HCT116 (cell line): ENCODE measurements at regions not wholly inside any gene's neighbourhood (a gene's known extent, or its start where the extent isn't known, plus 50 kb on each side); places are given as distances from the start of the nearest gene placed in this dataset.

Experiments used
- ATAC-seq: fragments of 200-7000 bp; cut with Tn5 transposase; 2 replicates; pipeline ENCODE4 v1.9.1; 2020; ENCODE audit warnings: mild to moderate bottlenecking, moderate library complexity
- BruUV-seq: library from RNA; stranded (reverse); fragments of 400-500 nt; replicated peaks from 2 replicates; lab custom pipeline; 2021; lab: Mats Ljungman, UMichigan
- CTCF ChIA-PET: fragments of 300-600 bp; sonication (Branson Sonifier 250); formaldehyde crosslinking; loops from one replicate; lab custom pipeline; 2021; ENCODE audit warnings: antibody characterized with exemption; lab: Charles Lee
- POLR2A ChIA-PET: fragments of 300-600, 350-600 bp; sonication (Branson Sonifier 250); formaldehyde crosslinking; loops from one replicate; lab custom pipeline; 2021; ENCODE audit warnings: antibody characterized with exemption; lab: Charles Lee
- RAD21 ChIA-PET, 2 experiments: fragments of 300-600 bp; sonication (Branson Sonifier 250); formaldehyde crosslinking; loops; one replicate each; lab custom pipeline; 2023; ENCODE audit warnings: low total read pairs in 2 of 2; ENCODE audit not compliant: uncharacterized antibody in 2 of 2, unreplicated experiment in 2 of 2, low non-redundant PET in 1 of 2; lab: Charles Lee
- DNase-seq: peaks from one replicate; pipeline ENCODE4 v3.0.0-alpha.2; 2010; ENCODE audit warnings: low read depth, low spot score
- H2AFZ ChIP-seq: fragments of 200-600 bp; shearing (Covaris generic), sonication (generic); 2 replicates; pipeline ENCODE4 v1.6.1; 2017; ENCODE audit warnings: low read depth, mixed run types, mixed read lengths, antibody characterized with exemption, low read length; ENCODE audit not compliant: poor library complexity, severe bottlenecking
- H3K27ac ChIP-seq: 2 replicates; pipeline ENCODE4 v1.5.1; 2012; ENCODE audit warnings: low read depth, low read length
- H3K27me3 ChIP-seq: fragments of 200-600 bp; sonication (generic); 2 replicates; pipeline ENCODE4 v1.6.1; 2016; ENCODE audit warnings: mixed run types, low read length, mixed read lengths; ENCODE audit not compliant: insufficient read depth
- H3K36me3 ChIP-seq, 2 experiments: fragments of 200-500 bp in 1 of 2; fragments of 200-600 bp in 1 of 2; sonication (Bioruptor generic) in 1 of 2; sonication (generic) in 1 of 2; 2 replicates each; pipeline versions ENCODE4 v1.5.1 to v1.6.1; 2014 to 2016; ENCODE audit warnings: low read length in 2 of 2, inconsistent platforms in 1 of 2, mixed read lengths in 1 of 2, mixed run types in 1 of 2; ENCODE audit not compliant: insufficient read depth in 2 of 2, control insufficient read depth in 1 of 2
- H3K4me1 ChIP-seq, 2 experiments: fragments of 200-600 bp in 1 of 2; sonication (generic) in 1 of 2; 2 replicates each; pipeline versions ENCODE4 v1.5.1 to v1.6.1; 2012 to 2017; ENCODE audit warnings: low read length in 2 of 2, inconsistent platforms in 1 of 2, mild to moderate bottlenecking in 1 of 2, mixed read lengths in 1 of 2, mixed run types in 1 of 2, moderate library complexity in 1 of 2; ENCODE audit not compliant: insufficient read depth in 2 of 2, control insufficient read depth in 1 of 2
- H3K4me2 ChIP-seq: fragments of 200-600 bp; sonication (generic); 2 replicates; pipeline ENCODE4 v1.6.1; 2017; ENCODE audit warnings: mixed run types, low read length, mixed read lengths
- H3K4me3 ChIP-seq, 2 experiments: fragments of 200-600 bp in 1 of 2; sonication (generic) in 1 of 2; replicated peaks in 1 of 2; 2 replicates each; pipeline ENCODE4 v1.5.1; 2011 to 2016; ENCODE audit warnings: low read length in 2 of 2, control low read depth in 1 of 2, low read depth in 1 of 2, mild to moderate bottlenecking in 1 of 2, mixed read lengths in 1 of 2, mixed run types in 1 of 2
- H3K79me2 ChIP-seq: fragments of 200-600 bp; sonication (generic); 2 replicates; pipeline ENCODE4 v1.6.1; 2017; ENCODE audit warnings: mild to moderate bottlenecking, mixed run types, low read length, moderate library complexity, mixed read lengths; ENCODE audit not compliant: insufficient read depth
- H3K9ac ChIP-seq: fragments of 200-600 bp; sonication (generic); 2 replicates; pipeline ENCODE4 v1.6.1; 2016; ENCODE audit warnings: low read length, mixed read lengths
- H3K9me2 ChIP-seq: fragments of 200-600 bp; sonication (generic), shearing (Covaris generic); 2 replicates; pipeline ENCODE4 v1.6.1; 2017; ENCODE audit warnings: mixed run types, mild to moderate bottlenecking, moderate library complexity; ENCODE audit not compliant: insufficient read depth
- H3K9me3 ChIP-seq, 2 experiments: fragments of 200-500 bp in 1 of 2; fragments of 200-600 bp in 1 of 2; sonication (Bioruptor generic) in 1 of 2; sonication (generic) in 1 of 2; 2 replicates each; pipeline ENCODE4 v1.6.1; 2014 to 2017; ENCODE audit warnings: low read length in 2 of 2, mixed read lengths in 2 of 2, inconsistent platforms in 1 of 2, low read depth in 1 of 2, mild to moderate bottlenecking in 1 of 2, mixed run types in 1 of 2, moderate library complexity in 1 of 2; ENCODE audit not compliant: control insufficient read depth in 1 of 2, insufficient read depth in 1 of 2
- H4K20me1 ChIP-seq: fragments of 200-600 bp; sonication (generic), shearing (Covaris generic); 2 replicates; pipeline ENCODE4 v1.6.1; 2017; ENCODE audit warnings: mixed run types, mild to moderate bottlenecking, moderate library complexity; ENCODE audit not compliant: insufficient read depth
- ATF3 ChIP-seq: IDR thresholded peaks from 2 replicates; pipeline ENCODE4 v1.6.1; 2012
- CEBPB ChIP-seq: IDR thresholded peaks from 2 replicates; pipeline ENCODE4 v1.6.1; 2012; ENCODE audit warnings: low read depth
- CTCF ChIP-seq, 3 experiments: fragments of 200-600 bp in 1 of 3; sonication (generic) in 1 of 3; IDR thresholded peaks in 2 of 3; conservative IDR thresholded peaks in 1 of 3; 2 replicates each; pipeline ENCODE4 v1.5.1; 2012 to 2017; ENCODE audit warnings: low read depth in 2 of 3, low read length in 2 of 3, antibody characterized with exemption in 1 of 3, borderline replicate concordance in 1 of 3, control low read depth in 1 of 3, mild to moderate bottlenecking in 1 of 3, mixed read lengths in 1 of 3, mixed run types in 1 of 3, moderate library complexity in 1 of 3; ENCODE audit not compliant: insufficient read depth in 1 of 3
- EZH2 ChIP-seq: fragments of 200-600 bp; sonication (generic); IDR thresholded peaks from 2 replicates; pipeline ENCODE4 v1.6.1; 2017; ENCODE audit warnings: antibody characterized with exemption, mixed run types
- JUND ChIP-seq: IDR thresholded peaks from 2 replicates; pipeline ENCODE4 v1.6.1; 2012
- MAX ChIP-seq: IDR thresholded peaks from 2 replicates; pipeline ENCODE4 v1.6.1; 2012
- POLR2A ChIP-seq: IDR thresholded peaks from 2 replicates; pipeline ENCODE4 v1.7.0; 2011; ENCODE audit warnings: borderline replicate concordance; ENCODE audit not compliant: insufficient read depth, insufficient read length; ENCODE audit errors: extremely low read depth
- RAD21 ChIP-seq: IDR thresholded peaks from 2 replicates; pipeline ENCODE4 v1.6.1; 2012; ENCODE audit warnings: low read depth, mild to moderate bottlenecking
- SIN3A ChIP-seq: IDR thresholded peaks from 2 replicates; pipeline ENCODE4 v1.6.1; 2012; ENCODE audit warnings: low read depth
- SP1 ChIP-seq: IDR thresholded peaks from 2 replicates; pipeline ENCODE4 v1.6.1; 2012; ENCODE audit warnings: low read depth
- YY1 ChIP-seq: IDR thresholded peaks from 2 replicates; pipeline ENCODE4 v1.6.1; 2011; ENCODE audit warnings: low read length, low read depth, moderate library complexity, mild to moderate bottlenecking; ENCODE audit not compliant: insufficient replicate concordance; ENCODE audit errors: extremely low read depth
- ZBTB33 ChIP-seq: IDR thresholded peaks from 2 replicates; pipeline ENCODE4 v1.6.1; 2011; ENCODE audit warnings: mild to moderate bottlenecking, low read length, moderate library complexity; ENCODE audit not compliant: insufficient replicate concordance; ENCODE audit errors: extremely low read depth
- ZFX ChIP-seq: fragments of 450-650 bp; IDR thresholded peaks from 2 replicates; pipeline ENCODE4 v1.6.1; 2017
- intact Hi-C: fragments of 100-400 bp; cut with micrococcal nuclease; formaldehyde crosslinking; loops from 2 replicates; pipeline ENCODE4 v1.10.0; 2022

GRCh38 chr5:98248949-98249348, 524.5 kb upstream of the RGMB start:
- ChIA-PET POLR2A (no interaction called here), CTCF (no interaction called here), RAD21 (no interaction called here)
- intact Hi-C loops = no loop called here
- Histone ChIP-seq H4K20me1 (no peaks in the 10 kb centered on the region), H2AFZ (no peak overlapping the region), H3K9ac (no peak overlapping the region), H3K36me3 (no peaks in the 10 kb centered on the region), H3K79me2 (no peaks in the 10 kb centered on the region), H3K4me2 (no peak overlapping the region), H3K4me3 (no peak overlapping the region), H3K9me3 (no peaks in the 10 kb centered on the region), H3K27me3 (no peaks in the 10 kb centered on the region), H3K27ac (no peak overlapping the region), H3K9me2 (no peaks in the 10 kb centered on the region), H3K4me1 (no peaks in the 10 kb centered on the region)
- BruUV-seq = no TSS peak
- ATAC-seq = no peak
- TF ChIP-seq ZBTB33 = no peak
- DNase-seq = no peak

GRCh38 chr5:98258939-98259338, 514.5 kb upstream of the RGMB start:
- ATAC-seq = no peak
- intact Hi-C loops = no loop called here
- RAD21 ChIA-PET = no interaction called here
- no peaks in the 10 kb centered on the region for H3K36me3 ChIP-seq
- H3K79me2 ChIP-seq = no peaks in the 10 kb centered on the region
- POLR2A ChIA-PET = no interaction called here
- H3K4me1 ChIP-seq = no peaks in the 10 kb centered on the region
- H3K4me2 ChIP-seq = no peak overlapping the region
- CTCF ChIA-PET = no interaction called here
- H3K27me3 ChIP-seq = no peaks in the 10 kb centered on the region
- TF ChIP-seq POLR2A = no peak
- TF ChIP-seq EZH2 = no peak
- no peak for TF ChIP-seq ZBTB33
- TF ChIP-seq YY1 = no peak
- TF ChIP-seq CEBPB = no peak
- TF ChIP-seq SIN3A = no peak
- TF ChIP-seq SP1 = no peak
- TF ChIP-seq ATF3 = no peak
- TF ChIP-seq JUND = no peak
- no peak for TF ChIP-seq RAD21
- TF ChIP-seq MAX = no peak
- TF ChIP-seq ZFX = no peak
- no peak for TF ChIP-seq CTCF (IDR thresholded peaks at IDR 0.05 in 2 of 3, conservative IDR thresholded peaks at IDR 0.05 in 1 of 3; ENCODE audit: borderline replicate concordance in 1 of 3, insufficient read depth in 1 of 3, low read depth in 2 of 3, low read length in 2 of 3)
- TF ChIP-seq, all 23 proteins: peak for 0
- no peak for DNase-seq
- no peak overlapping the region for H3K4me3 ChIP-seq
- H2AFZ ChIP-seq = no peak overlapping the region
- H3K9me3 ChIP-seq = no peaks in the 10 kb centered on the region
- no TSS peak for BruUV-seq
- H3K9ac ChIP-seq = no peak overlapping the region
- H3K27ac ChIP-seq = no peak overlapping the region
- H4K20me1 ChIP-seq = no peaks in the 10 kb centered on the region
- no peaks in the 10 kb centered on the region for H3K9me2 ChIP-seq
